ENCODE measurements at regions not wholly inside any gene's neighbourhood (a gene's known extent, or its start where the extent isn't known, plus 50 kb on each side); places are given as distances from the start of the nearest gene placed in this dataset.

- ChIA-PET CTCF (interaction anchor here (0.9 to 1.4 kb wide), 2 partner anchors 12 to 88 kb away, joined by 3 to 4 read pairs; no protein-coding TSS in a partner anchor), POLR2A (no interaction called here)
Observed at GRCh38 chr2:192250961-192251360, 56.2 kb upstream of the TMEFF2 start.

DNA sequence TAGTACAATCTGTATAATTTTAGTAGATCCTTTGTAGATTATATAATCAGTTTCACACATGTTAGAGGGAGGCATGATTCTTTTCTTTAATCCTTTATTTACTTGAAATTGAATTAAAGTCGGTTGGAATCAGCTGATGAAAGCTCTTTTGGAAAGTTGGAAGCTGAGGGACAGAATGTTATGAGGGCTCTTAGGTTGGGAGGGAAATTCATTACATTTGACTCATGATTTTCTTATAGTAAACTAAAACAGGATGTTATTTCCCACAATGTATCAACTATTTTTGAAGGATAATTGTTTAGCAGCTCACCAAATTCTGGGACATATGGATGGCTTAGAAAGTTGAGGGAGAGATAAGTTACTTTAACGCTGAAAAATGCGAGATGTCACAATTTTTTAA lies 52.7 kb upstream of the TMEFF2 start:
- Histone ChIP-seq H3K9me3 (ENCODE audit: control insufficient read depth, insufficient read depth, low read depth, low read length) (no peaks in the 10 kb centered on the region), H3K27ac (ENCODE audit: extremely low read depth, low read depth, low read length) (no peak overlapping the region), H3K4me3 (ENCODE audit: low read depth, low read length) (no peak overlapping the region), H3K4me1 (ENCODE audit: control insufficient read depth, insufficient read depth, low read length) (no peaks in the 10 kb centered on the region), H3K36me3 (ENCODE audit: control insufficient read depth in 2 of 2, insufficient read depth in 1 of 2, low read length in 2 of 2) (no peaks in the 10 kb centered on the region)
- ChIA-PET POLR2A (no interaction called here), CTCF (no interaction called here)
- no peak for TF ChIP-seq ZNF266 (tag by site-specific recombination; IDR thresholded peaks at IDR 0.05; ENCODE audit: low read depth)

More at GRCh38 chr2:192250961-192251360, 56.2 kb upstream of the TMEFF2 start:
- H3K4me3 ChIP-seq (ENCODE audit: low read depth, low read length): no peak overlapping the region
- no peaks in the 10 kb centered on the region for H3K36me3 ChIP-seq (ENCODE audit: control insufficient read depth in 2 of 2, insufficient read depth in 1 of 2, low read length in 2 of 2)
- TF ChIP-seq, protein P1, sequence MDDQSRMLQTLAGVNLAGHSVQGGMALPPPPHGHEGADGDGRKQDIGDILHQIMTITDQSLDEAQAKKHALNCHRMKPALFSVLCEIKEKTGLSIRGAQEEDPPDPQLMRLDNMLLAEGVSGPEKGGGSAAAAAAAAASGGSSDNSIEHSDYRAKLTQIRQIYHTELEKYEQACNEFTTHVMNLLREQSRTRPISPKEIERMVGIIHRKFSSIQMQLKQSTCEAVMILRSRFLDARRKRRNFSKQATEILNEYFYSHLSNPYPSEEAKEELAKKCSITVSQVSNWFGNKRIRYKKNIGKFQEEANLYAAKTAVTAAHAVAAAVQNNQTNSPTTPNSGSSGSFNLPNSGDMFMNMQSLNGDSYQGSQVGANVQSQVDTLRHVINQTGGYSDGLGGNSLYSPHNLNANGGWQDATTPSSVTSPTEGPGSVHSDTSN (CRISPR knock-in tag; IDR thresholded peaks at IDR 0.05): no peak
- TF ChIP-seq OVOL3 (tag by site-specific recombination; IDR thresholded peaks at IDR 0.05) (no peak), MEIS1 (CRISPR knock-in tag; IDR thresholded peaks at IDR 0.05; ENCODE audit: borderline replicate concordance) (no peak)
- H3K9me3 ChIP-seq (ENCODE audit: control insufficient read depth, insufficient read depth, low read depth, low read length): no peaks in the 10 kb centered on the region
- H3K27ac ChIP-seq (ENCODE audit: extremely low read depth, low read depth, low read length): no peak overlapping the region
- H3K4me1 ChIP-seq (ENCODE audit: control insufficient read depth, insufficient read depth, low read length): no peaks in the 10 kb centered on the region

DNA sequence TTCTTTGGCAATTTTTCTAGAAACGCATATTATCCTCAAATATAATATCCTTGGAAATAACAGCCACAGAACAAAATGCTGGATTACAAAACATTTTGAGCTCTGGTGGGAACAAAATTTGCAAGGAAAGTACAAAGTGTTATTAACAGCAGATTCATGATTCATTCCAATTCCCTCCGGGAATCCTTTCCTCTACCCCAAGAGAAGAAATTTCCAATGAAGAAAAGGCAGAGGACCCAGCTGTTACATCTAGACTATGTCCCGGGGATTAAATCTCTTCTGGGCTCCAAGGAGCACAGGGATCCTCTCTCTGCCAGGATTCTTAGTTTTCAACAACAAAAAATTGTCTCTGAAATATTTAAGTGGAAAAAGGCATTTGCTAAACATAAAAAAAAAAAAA lies 51.6 kb upstream of the TMEFF2 start:
- Histone ChIP-seq H3K36me3 (ENCODE audit: control insufficient read depth in 2 of 2, insufficient read depth in 1 of 2, low read length in 2 of 2) (no peaks in the 10 kb centered on the region), H3K9me3 (ENCODE audit: control insufficient read depth, insufficient read depth, low read depth, low read length) (no peaks in the 10 kb centered on the region), H3K27ac (ENCODE audit: extremely low read depth, low read depth, low read length) (no peak overlapping the region), H3K4me3 (ENCODE audit: low read depth, low read length) (no peak overlapping the region), H3K4me1 (ENCODE audit: control insufficient read depth, insufficient read depth, low read length) (no peaks in the 10 kb centered on the region)
- ChIA-PET POLR2A (no interaction called here), CTCF (no interaction called here)
- TF ChIP-seq ZNF302 (tag by site-specific recombination; IDR thresholded peaks at IDR 0.05; ENCODE audit: low read depth): no peak
- TF ChIP-seq ZNF621 (tag by site-specific recombination; IDR thresholded peaks at IDR 0.05): no peak
- no peak for TF ChIP-seq ZBTB1 (tag by site-specific recombination; IDR thresholded peaks at IDR 0.05)
- no peak for TF ChIP-seq ZNF214 (tag by site-specific recombination; IDR thresholded peaks at IDR 0.05; ENCODE audit: borderline replicate concordance)
- TF ChIP-seq, protein P2, sequence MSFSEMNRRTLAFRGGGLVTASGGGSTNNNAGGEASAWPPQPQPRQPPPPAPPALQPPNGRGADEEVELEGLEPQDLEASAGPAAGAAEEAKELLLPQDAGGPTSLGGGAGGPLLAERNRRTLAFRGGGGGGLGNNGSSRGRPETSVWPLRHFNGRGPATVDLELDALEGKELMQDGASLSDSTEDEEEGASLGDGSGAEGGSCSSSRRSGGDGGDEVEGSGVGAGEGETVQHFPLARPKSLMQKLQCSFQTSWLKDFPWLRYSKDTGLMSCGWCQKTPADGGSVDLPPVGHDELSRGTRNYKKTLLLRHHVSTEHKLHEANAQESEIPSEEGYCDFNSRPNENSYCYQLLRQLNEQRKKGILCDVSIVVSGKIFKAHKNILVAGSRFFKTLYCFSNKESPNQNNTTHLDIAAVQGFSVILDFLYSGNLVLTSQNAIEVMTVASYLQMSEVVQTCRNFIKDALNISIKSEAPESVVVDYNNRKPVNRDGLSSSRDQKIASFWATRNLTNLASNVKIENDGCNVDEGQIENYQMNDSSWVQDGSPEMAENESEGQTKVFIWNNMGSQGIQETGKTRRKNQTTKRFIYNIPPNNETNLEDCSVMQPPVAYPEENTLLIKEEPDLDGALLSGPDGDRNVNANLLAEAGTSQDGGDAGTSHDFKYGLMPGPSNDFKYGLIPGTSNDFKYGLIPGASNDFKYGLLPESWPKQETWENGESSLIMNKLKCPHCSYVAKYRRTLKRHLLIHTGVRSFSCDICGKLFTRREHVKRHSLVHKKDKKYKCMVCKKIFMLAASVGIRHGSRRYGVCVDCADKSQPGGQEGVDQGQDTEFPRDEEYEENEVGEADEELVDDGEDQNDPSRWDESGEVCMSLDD (tag by site-specific recombination; IDR thresholded peaks at IDR 0.05): no peak
- TF ChIP-seq ZNF530 (tag by site-specific recombination; IDR thresholded peaks at IDR 0.05; ENCODE audit: low read depth): no peak
- no peak for TF ChIP-seq ZNF837 (tag by site-specific recombination; IDR thresholded peaks at IDR 0.05)
- TF ChIP-seq MZF1 (tag by site-specific recombination; IDR thresholded peaks at IDR 0.05; ENCODE audit: borderline replicate concordance): no peak
- no peak for TF ChIP-seq ZNF341 (tag by site-specific recombination; IDR thresholded peaks at IDR 0.05; ENCODE audit: low read depth)
- TF ChIP-seq ZNF449 (tag by site-specific recombination; IDR thresholded peaks at IDR 0.05): no peak
- TF ChIP-seq ZNF701 (tag by site-specific recombination; IDR thresholded peaks at IDR 0.05): no peak
- no peak for TF ChIP-seq ZNF169 (tag by site-specific recombination; IDR thresholded peaks at IDR 0.05)
- no peak for TF ChIP-seq ZNF114 (tag by site-specific recombination; IDR thresholded peaks at IDR 0.05)
- no peak for TF ChIP-seq ZNF624 (tag by site-specific recombination; IDR thresholded peaks at IDR 0.05)
- TF ChIP-seq GFI1B (tag by site-specific recombination; IDR thresholded peaks at IDR 0.05): no peak
